ENCODE measurements at regions not wholly inside any gene's neighbourhood (a gene's known extent, or its start where the extent isn't known, plus 50 kb on each side); places are given as distances from the start of the nearest gene placed in this dataset.
"Not testable (repeated sequence)": the region's sequence is repeated elsewhere in the genome, so short reads cannot be mapped to it uniquely, and the experiment has no call there.

DNA sequence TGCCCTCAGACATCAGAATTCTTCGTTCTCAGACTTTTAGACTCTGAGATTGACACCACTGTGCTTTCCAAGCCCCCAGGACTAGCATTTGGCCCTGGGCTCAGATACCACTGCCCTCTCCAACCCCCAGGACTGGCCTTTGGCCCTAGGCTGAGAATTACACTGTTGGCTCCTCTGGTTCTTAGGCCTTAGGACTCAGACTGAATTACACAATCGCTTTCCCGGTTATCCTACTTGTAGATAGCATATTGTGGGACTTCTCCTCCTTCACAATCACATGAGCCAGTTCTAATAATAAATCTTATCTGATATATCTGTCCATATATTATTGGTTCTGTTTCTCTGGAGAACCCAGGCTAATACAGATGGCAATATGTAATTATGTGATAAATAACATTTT lies 1725.5 kb downstream of the GRIK2 start:
- no peak for TF ChIP-seq CTCF (IDR thresholded peaks at IDR 0.05; ENCODE audit: control insufficient read depth, extremely low read depth, insufficient read depth)
- no peak overlapping the region for H3K4me3 ChIP-seq (ENCODE audit: low read depth, low read length)
- DNase-seq (ENCODE audit: low read depth): no peak

GRCh38 chr6:103114582-103114981 lies 1721.1 kb downstream of the GRIK2 start:
- DNase-seq (ENCODE audit: low read depth): no peak
- no peak overlapping the region for H3K4me3 ChIP-seq (ENCODE audit: low read depth, low read length)
- TF ChIP-seq CTCF (IDR thresholded peaks at IDR 0.05; ENCODE audit: control insufficient read depth, extremely low read depth, insufficient read depth): no peak

GRCh38 chr6:103113416-103113815 lies 1719.9 kb downstream of the GRIK2 start:
- DNase-seq (ENCODE audit: low read depth): no peak
- no peak for TF ChIP-seq CTCF (IDR thresholded peaks at IDR 0.05; ENCODE audit: control insufficient read depth, extremely low read depth, insufficient read depth)
- no peak overlapping the region for H3K4me3 ChIP-seq (ENCODE audit: low read depth, low read length)

GRCh38 chr6:103107985-103108384 lies 1714.5 kb downstream of the GRIK2 start:
- no peak for TF ChIP-seq CTCF (IDR thresholded peaks at IDR 0.05; ENCODE audit: control insufficient read depth, extremely low read depth, insufficient read depth)
- H3K4me3 ChIP-seq (ENCODE audit: low read depth, low read length): no peak overlapping the region
- no peak for DNase-seq (ENCODE audit: low read depth)

- DNase-seq (ENCODE audit: low read depth): no peak
- TF ChIP-seq CTCF (IDR thresholded peaks at IDR 0.05; ENCODE audit: control insufficient read depth, extremely low read depth, insufficient read depth): no peak
Measured at GRCh38 chr6:103105686-103106085, 1712.2 kb downstream of the GRIK2 start.

DNA sequence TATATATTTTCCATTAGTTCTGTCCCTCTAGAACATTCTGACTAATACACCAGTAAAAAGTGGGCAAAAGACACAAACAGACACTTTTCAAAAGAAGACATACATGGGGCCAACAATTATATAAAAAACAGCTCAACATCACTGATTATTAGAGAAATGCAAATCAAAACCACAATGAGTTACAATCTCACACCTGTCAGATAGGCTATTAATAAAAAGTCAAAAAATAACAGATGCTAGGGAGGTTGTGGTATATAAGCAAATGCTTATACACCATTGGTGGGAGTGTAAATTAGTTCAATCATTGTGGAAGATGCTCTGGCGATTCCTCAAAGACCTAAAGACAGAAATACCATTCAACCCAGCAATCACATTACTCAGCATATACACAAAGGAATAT lies 1707.8 kb downstream of the GRIK2 start:
- no peak for TF ChIP-seq CTCF (IDR thresholded peaks at IDR 0.05; ENCODE audit: control insufficient read depth, extremely low read depth, insufficient read depth)
- no peak overlapping the region for H3K4me3 ChIP-seq (ENCODE audit: low read depth, low read length)
- no peak for DNase-seq (ENCODE audit: low read depth)

More at GRCh38 chr6:103105686-103106085, 1712.2 kb downstream of the GRIK2 start:
- H3K4me3 ChIP-seq (ENCODE audit: low read depth, low read length): no peak overlapping the region

GRCh38 chr6:103092414-103092813 lies 1698.9 kb downstream of the GRIK2 start:
- not testable (repeated sequence) for H3K4me3 ChIP-seq (ENCODE audit: low read depth, low read length); DNase-seq (ENCODE audit: low read depth)

All from LNCaP clone FGC (cell line).